ENCODE measurements at regions not wholly inside any gene's neighbourhood (a gene's known extent, or its start where the extent isn't known, plus 50 kb on each side); places are given as distances from the start of the nearest gene placed in this dataset.

DNA sequence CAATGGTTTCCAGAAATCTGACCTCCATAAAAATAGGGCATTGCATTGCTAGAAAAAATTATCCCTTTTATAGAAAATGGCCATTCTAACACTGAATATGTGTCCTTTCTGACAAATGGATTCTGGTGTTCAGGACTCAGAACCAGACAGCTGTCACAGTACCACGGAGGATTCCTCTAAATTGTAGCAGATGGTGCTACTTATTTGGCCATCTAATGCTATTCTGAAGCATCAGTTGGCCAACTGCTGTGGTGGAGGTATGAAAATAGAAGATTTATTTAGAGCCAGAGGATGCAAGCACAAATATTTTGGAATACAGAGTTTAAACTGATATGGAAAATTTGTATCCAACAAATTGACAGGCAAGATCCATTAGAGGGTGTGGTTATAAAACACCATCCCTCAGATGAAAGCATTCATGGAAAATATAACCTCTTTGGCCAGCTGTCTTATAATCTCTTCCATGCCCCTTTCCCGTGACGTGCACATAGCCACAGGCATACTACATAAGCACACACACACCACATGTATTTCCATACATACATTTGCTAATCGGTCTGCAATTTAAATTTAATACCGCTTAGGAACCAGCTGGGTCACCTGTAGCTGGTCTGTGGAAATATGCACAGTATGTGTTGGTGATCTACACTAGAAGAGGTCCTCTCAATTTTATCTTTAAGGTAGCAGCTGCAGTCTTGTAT, 302.7 kb upstream of the KCNMB2 start:
- POLR2A ChIA-PET: no interaction called here
- CTCF ChIA-PET: no interaction called here

GRCh38 chr3:178236555-178237277, 299.5 kb upstream of the KCNMB2 start:
- POLR2A ChIA-PET: no interaction called here
- CTCF ChIA-PET: no interaction called here

GRCh38 chr3:178238179-178238578, 298.1 kb upstream of the KCNMB2 start:
- CTCF ChIA-PET: interaction anchor here (0.6 kb wide), 1 partner anchor 311 kb away, joined by 3 read pairs; no protein-coding TSS in a partner anchor
- POLR2A ChIA-PET: no interaction called here

GRCh38 chr3:178244733-178245709, 291.2 kb upstream of the KCNMB2 start:
- CTCF ChIA-PET: no interaction called here
- POLR2A ChIA-PET: no interaction called here

- CTCF ChIA-PET: no interaction called here
- POLR2A ChIA-PET: no interaction called here
Measured at GRCh38 chr3:178246004-178246403, 290.2 kb upstream of the KCNMB2 start.

GRCh38 chr3:178255315-178255714, 280.9 kb upstream of the KCNMB2 start:
- CTCF ChIA-PET: interaction anchor here (0.6 kb wide), 1 partner anchor 25 kb away, joined by 3 read pairs; no protein-coding TSS in a partner anchor
- POLR2A ChIA-PET: no interaction called here

- POLR2A ChIA-PET: no interaction called here
- CTCF ChIA-PET: no interaction called here
Measured at GRCh38 chr3:178257491-178257890, 278.7 kb upstream of the KCNMB2 start.

DNA sequence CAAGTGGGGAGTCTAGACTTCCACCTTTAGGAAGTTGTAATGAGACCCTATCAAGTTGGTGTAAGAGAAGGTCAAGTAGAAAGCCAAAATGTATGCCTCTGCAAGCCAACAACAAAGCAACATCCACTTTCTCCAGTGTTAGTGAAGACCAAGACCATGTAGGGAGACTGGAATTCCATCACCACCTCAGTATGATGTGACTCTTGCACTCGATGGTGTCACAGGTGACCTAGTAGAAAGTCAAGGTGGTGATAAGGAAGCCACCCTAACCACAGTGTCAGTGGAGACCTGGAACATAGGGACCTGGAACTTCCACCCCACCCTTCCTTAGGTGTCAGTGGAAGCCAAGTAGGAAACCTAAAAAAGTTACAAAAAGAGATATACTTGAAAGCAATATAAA, 278.1 kb upstream of the KCNMB2 start:
- ChIA-PET CTCF (no interaction called here), POLR2A (no interaction called here)

GRCh38 chr3:178259703-178260102, 276.5 kb upstream of the KCNMB2 start:
- ChIA-PET POLR2A (no interaction called here), CTCF (no interaction called here)

- CTCF ChIA-PET: no interaction called here
- POLR2A ChIA-PET: no interaction called here
Measured at GRCh38 chr3:178260887-178261565, 275.2 kb upstream of the KCNMB2 start.

- ChIA-PET CTCF (no interaction called here), POLR2A (no interaction called here)
Measured at GRCh38 chr3:178263236-178263916, 272.9 kb upstream of the KCNMB2 start.

DNA sequence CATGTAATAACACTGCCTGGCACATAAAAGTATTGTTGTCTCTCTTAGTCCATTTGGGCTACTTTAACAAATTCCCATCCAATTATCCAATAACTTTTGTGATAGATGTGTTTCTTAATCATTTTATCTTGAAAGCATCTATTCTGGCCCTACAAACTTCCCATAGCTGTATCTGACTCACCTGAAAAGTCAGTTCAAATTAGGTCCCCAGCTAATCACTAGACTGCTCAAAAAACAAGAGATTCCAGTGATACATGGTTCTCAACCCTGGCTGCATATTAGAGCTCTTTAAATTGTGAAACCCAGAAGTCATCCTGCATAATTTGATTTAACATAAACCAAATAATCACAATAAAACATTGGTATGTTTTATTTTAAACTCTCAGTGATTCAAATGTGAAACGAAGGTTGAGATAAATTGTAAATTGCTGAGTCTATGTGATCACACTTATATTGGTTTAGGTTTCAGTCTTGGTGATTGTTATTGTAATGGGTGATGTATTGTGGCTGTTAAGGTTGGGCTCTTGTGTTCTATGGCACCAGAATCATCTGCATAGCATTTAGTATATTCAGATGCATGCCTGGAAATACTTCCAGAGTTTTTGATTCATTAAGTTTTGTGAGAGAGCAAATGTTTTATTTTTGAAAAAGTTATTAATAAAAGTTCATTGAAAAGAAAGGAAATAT, 268.9 kb upstream of the KCNMB2 start:
- CTCF ChIA-PET: no interaction called here
- POLR2A ChIA-PET: no interaction called here

- POLR2A ChIA-PET: no interaction called here
- CTCF ChIA-PET: no interaction called here
Measured at GRCh38 chr3:178270838-178271237, 265.4 kb upstream of the KCNMB2 start.

DNA sequence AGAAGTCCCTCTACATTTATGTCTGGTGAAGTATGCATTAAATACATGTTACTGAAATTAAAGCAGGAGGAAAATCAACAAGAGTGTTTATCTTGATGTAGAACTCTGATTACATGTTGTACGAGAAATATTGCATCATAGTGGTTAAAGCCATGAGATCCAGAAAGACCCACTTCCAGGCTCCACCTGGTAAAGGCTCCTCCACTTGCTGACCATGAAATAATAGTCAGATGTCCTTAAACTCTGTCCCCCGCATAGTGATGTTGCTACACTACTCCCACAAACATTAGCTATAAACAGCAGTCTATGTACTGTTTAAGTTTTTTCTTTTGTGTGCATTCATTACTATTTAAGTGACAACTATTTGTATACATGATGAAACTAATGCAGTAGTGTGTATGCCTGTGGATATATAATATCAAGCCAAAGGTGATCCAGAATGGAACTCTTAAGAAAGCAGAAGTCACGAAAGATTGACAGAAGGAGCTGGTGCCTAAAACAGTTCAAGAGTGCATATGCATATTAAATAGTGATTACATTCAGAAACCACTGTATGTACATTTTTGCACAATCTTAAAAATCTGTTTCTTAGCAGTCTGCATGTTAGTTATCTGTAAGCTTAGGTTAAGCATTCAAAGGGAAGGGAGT, 264.4 kb upstream of the KCNMB2 start:
- ChIA-PET POLR2A (no interaction called here), CTCF (no interaction called here)

DNA sequence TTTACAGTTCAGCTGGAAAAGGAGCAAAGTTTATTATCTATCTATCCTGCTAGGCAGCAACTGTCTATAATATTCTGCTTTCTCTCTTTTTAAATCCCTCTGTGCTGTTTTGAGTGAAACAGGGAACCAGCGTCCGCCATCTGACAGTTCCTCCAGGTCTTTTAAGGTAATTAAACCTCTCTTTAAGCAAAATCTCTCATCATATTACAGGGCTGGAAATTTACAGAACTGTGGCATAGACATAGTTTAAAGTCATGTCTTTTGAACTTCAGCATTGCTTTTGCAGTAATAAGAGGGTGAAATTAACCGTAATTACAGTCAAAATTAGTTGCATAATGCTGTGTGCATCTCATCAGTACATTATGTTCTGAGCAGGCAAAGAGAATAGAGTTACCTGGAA, 263.4 kb upstream of the KCNMB2 start:
- ChIA-PET CTCF (no interaction called here), POLR2A (no interaction called here)

DNA sequence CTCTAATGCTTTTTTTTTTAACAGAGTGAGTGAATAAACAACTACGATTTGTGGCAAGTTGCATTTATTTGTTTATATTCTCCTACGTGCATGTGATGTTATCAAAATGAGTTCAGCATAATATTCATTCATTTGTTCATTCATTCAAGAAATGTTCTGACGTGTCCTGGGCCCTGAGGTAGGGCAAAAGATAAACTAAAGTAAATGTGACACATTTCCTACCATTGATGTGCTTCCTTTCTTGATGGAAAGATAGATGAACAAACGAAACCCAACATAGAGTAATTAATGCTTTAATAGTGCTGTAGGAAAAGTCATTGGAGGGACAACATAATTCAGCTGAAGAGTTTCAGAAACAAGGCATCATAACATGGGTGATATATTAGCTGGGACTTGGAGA, 261.5 kb upstream of the KCNMB2 start:
- POLR2A ChIA-PET: no interaction called here
- CTCF ChIA-PET: no interaction called here

DNA sequence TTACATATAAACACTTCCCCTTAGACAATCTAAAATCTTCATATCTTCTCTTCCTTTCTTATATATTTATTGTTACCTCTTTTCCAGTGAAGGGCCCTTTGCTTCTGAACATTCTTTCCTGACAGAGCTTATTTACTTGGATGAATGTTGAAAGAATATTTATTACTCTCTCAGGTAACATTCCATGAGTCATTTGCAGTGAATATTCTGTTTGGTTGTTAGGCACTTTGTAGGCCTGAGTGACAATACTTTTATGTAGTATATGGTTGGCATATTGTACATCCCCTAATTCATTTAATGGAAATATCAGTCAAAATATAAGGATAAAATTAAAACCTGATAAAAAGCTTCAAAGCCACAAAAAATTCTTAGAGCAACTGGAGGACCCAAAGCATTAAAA, 260.9 kb upstream of the KCNMB2 start:
- CTCF ChIA-PET: no interaction called here
- POLR2A ChIA-PET: no interaction called here

GRCh38 chr3:178275793-178276192, 260.4 kb upstream of the KCNMB2 start:
- ChIA-PET POLR2A (no interaction called here), CTCF (no interaction called here)

GRCh38 chr3:178277605-178278004, 258.6 kb upstream of the KCNMB2 start:
- ChIA-PET POLR2A (no interaction called here), CTCF (no interaction called here)
